HG03280 (cell line): ENCODE measurements at regions not wholly inside any gene's neighbourhood (a gene's known extent, or its start where the extent isn't known, plus 50 kb on each side); places are given as distances from the start of the nearest gene placed in this dataset.
A peak's percentile ranks its signal among the peaks of the same experiment; 100 is the strongest.
"Not testable (repeated sequence)": the region's sequence is repeated elsewhere in the genome, so short reads cannot be mapped to it uniquely, and the experiment has no call there.

Source experiments
- ATAC-seq: cut with Tn5 transposase; IDR thresholded peaks from one replicate; pipeline ENCODE4 v1.9.1; 2021; ENCODE audit warnings: mild to moderate bottlenecking, moderate library complexity; ENCODE audit not compliant: unreplicated experiment

DNA sequence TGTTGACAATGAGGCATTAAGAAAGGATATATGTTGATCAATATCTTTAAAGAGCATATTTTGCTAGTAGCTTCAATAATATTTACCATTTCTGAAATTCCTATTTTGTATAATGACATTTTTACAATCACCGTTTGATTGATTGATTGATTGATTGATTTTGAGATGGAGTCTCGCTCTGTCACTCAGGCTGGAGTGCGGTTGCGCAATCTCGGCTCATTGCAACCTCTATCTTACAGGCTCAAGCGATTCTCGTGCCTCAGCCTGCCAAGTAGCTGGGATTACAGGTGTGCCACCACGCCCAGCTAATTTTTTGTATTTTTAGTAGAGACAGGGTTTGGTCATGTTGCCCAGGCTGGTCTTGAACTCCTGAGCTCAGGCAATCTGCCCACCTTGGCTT lies 150.9 kb upstream of the TEX13D start:
- ATAC-seq: not testable (repeated sequence)

DNA sequence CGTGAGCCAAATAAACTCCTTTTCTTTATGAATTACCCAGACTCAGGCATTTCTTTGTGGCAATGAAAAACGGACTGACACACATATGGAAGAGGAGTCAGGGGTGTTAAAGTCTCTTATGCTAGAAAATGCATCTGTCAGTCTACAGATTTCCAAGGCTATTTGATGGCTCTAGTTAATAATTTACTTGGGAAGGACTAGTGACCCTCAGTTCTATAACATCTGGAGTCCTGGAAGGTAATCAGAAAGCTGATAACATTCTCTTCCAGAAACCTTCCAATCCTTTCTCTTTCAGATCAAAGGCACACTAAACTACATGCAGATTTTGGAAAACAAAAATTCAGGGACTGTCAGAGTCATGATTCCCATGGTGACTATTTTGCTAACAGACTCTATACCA lies 142.0 kb upstream of the TEX13D start:
- ATAC-seq: no peak

DNA sequence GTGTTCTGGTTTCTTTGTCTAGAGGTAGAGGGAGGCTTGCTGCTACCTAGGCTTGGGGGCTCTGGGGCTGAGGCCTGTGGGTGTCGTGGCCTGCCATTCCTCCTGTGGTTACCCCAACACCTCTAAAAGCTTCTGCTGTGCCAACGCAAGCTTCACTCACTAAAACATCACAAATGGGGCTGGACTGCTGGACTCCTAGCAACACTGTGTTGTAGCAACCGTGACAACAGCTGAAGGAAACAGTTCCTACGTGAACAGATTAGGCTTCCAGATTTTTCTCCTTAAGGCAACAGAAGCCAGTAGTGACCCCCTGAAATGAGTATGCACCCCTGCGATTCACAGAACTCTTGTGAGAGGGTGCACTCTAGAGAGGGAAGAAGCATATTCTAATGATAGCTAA lies 138.3 kb upstream of the TEX13D start:
- ATAC-seq: no peak

DNA sequence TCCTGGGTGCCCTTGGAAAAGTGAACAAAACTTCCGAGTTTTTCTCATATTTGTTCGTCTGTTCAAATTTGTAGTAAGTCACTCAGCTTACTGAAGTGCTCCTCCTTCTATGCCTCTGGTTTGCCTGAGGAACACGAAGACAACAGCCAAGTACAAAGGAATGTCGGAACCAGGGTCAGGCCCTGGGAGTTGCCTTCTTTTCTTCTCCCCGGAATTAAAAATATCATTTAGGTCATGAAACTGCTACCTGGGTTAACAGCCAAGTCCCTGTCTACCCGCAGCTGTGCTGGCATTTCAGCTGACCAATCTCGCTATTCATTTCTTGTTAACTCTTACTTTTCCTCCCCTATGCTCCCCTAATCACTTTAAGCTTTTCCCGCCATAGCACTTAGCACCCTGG lies 137.6 kb upstream of the TEX13D start:
- no peak for ATAC-seq

DNA sequence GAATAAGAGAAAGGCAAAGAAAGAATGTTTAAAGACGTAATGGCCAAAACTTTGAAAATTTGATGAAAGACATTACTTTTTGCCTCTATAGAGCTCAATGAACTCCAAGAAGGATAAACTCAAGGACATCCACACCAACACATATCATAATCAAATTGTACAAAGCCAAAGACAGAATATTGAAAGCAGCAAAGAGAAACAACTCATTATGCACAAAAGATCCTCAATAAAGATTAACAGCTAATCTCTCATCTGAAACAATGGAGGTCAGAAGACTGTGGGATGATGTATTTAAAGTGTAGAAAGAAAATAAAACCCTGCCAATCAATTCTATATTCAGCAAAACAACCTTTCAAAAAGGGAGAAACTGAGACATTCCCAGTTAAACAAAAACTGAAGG lies 129.1 kb upstream of the TEX13D start:
- no peak for ATAC-seq

DNA sequence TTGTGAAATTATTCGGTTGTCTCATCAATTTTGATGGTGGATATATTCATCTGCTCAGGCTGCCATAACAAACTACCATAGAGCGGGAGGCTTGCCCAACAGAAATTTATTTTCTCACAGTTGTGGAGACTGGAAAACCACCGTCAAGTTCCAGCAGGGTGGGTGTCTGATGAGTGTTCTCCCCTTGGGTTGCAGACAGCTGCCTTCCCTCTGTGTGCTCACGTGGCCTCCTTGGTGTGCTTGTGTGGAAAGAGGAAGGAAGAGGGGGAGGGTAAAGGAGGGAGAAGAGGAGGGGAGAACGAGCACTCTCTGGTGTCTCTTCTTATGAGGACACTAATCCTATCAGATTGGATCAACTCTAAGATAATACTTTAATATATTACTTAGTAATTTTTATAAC lies 123.8 kb upstream of the TEX13D start:
- no peak for ATAC-seq

DNA sequence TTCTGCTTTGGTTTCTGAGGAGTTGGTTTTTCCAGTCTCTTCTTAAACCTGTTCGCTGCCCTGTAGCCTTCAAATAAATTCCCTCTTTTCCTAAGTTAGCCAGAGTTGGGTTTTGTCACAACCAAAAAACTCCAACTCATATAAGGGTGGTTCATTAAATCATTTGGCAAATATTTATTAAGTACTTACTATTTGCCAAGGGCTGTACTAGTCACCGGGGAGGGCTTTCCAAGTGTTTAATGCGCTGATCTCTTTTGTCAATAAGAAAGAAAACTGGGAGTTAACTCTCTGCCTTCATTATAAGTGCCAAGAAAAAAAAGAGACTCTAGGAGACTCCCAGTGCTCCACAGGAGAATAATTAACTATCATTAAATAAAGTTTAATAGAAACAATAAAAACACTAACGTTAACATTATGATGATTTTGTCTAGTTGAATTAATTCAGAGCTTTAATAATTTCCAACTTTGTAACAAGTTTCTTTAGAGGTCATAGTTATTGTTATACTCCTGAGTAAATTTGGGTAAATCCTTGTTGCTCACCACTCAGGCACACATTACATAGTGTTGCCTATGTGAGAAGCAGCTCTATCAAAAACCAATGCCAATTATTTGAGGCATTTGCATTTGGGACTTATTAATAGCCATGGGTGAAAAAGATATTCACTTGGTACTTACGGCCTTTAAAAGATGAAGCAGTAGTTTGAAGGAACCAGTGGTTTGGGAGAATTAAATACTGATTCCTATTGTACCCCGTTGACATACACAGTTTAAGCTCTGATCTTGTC lies 122.5 kb upstream of the TEX13D start:
- no peak for ATAC-seq

DNA sequence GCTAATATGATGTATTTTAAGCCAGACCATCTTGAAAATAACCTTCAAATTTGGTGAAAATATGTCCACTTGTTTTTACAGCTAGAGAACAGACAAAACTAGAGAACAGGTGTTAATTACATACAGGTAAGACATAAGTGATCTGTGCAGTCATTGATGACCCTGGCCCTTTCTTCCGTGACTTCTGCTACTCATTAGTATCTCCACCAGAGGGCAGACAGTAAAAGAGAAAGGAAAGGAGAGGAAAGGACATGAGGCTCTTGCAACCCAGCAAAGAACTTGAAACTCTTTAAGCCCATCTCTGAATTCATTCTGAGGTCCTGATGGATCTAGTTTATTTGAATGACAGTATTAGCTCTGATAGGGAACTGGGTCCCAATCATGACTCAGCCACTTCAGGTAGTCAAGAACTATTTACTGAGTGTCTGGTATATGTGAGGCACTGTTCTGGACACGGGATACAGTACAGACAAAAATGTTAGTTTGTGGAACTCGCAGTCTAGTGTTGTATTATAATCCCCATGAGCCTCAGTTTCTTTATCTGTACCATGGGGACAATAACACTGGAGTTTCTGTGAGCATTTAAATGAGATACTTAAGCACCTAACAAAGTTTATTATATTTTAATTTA lies 121.0 kb upstream of the TEX13D start:
- ATAC-seq: peak; percentile 87

DNA sequence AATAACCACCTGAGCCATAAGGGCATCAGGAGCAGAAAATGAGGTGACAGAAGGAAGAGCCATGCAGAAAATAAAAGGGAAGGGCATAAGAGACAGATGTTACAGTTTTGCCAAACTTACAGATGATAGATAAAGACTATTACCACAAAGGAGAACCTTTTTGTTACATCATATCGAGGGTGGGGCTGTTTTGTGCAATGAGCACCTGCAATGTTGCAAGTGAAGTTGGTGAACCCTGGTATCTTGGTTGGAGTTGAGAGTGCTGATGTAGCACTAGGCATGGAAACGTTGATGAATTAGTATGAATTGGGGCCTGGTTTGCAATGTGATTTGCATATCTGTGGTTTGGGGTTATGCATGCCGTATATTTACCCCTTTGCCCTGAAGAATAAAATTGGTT lies 119.8 kb upstream of the TEX13D start:
- ATAC-seq: no peak

DNA sequence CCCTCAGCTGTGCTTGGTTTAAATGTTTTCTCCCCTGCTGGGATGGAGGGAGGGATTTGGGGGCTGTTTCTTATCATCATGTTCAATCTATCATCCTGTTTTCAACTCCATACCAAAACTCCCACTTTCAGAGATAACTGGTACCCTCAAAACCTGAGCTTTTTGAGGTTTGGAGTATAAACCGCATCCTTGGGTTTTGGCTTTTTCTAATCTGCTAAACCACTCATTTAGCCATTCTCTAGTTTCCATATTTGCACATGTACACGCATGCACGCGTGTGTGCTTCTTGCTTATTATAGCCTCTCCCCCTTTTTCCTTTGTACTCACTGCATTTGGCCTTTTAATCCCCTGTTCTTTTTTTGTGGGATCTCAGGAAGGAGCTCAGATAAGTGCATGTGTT lies 116.7 kb upstream of the TEX13D start:
- ATAC-seq: no peak

DNA sequence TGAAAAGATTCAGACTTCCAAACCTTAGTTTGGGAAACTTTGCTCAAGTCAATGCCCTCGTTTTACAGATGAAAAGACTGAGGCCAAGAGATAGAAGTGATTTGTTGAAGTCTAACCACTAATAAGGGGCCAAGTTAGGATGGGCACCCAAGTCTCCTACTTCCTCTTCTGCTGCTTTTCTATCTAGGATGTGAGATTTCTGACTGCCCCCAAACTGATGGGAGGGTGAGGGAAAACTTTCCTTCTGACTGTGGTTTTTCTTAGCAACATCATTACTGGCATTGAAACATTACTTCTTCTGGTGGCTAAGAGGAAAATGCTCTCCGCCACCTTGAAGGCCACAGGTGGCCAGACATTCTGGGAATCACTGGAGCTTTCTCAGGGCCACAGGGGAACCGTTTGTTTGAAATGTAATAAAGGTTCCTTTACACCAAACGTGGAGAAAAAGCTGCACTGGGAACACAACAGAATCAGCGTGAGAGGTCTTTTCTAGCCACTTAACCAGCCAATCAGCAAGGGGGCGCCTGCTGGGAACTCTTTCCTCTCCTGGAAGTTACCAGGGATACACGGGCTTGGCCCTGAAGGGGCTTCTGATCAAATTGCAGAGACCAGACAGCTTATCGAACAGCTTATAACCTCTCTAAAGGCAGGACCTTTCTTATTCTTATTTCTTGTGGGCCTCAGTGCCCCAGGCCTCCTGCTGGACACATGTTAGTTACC lies 115.9 kb upstream of the TEX13D start:
- ATAC-seq: no peak

DNA sequence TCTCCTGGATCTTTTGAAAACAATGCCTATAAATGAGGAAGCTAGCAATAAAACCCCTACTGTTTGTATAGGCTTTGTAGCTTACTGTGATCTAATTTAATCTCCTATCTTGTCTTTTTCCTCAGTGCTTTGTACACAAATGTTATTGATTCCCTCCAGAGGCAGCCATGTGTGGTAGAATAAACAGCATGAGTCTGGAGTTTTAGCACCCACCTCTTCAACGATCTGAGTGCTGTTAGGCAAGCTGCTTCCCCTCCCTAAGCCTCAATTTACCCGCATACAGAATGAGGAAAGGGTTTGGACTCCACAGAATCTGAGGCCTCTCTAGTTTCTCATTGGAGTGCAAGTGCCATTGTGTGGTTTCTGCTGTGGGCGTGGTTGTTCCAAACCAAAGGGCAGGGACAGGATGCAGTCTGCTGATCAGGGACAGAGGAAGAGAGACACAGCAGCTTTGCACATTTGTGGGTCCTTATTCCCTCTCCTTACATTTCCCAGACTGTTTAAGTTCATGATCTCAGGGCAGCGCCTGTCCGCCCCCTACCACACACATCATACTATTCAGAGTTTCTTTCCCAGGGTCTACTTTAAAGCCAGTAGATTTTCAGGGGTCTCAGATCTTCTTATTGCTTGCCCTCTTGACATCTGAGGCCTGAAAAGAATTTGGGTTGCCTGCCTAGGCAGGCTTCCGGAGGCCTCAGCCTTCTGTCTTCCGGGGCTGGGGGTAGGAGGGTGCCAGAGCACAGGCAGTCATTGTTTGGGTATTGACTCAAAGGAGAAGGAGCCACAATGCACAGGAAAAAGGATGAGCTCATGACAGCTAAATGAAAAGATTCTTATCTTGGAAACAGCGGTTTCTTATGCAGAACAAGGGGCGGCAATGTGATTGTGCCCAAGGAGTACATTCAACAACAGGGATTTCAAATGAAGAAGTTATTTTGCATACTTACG lies 114.9 kb upstream of the TEX13D start:
- no peak for ATAC-seq

DNA sequence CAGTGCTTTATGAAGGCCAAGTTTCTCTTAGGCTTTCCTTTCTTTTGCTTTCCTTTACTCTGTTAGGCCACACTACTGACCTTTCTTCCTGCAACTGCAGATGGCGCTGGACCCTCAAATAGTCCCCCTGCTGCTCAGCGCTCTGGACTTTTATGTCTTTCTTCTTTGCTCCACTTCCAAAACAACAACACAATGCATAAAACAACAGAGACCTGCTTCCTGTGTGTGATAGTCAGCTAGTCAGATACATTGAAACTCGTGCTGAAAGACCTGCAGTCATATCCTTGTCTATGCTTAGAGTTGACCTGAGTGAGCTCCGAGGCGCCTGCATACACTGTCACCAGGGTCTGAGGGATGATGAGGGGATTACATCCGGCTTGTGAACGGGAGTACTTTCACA lies 108.9 kb upstream of the TEX13D start:
- ATAC-seq: no peak

DNA sequence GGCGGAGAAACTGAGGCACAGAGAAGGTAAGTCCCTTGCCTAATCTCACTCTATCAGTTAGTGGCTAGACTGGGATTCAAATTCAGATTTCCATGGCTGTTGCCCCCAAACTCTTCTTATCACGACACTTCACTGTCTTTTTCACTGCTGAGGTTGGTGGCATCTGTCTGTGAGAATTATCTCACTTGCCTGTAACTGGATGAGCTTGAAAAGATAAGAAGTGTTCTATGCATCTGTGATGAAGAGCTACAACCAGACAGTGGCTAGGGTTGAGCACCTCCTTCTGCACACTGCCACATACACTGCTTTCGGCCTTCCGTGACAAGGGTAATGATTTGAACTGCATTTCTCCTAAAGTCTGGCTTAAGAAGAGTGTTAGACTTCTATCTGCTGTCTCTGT lies 107.9 kb upstream of the TEX13D start:
- ATAC-seq: no peak

DNA sequence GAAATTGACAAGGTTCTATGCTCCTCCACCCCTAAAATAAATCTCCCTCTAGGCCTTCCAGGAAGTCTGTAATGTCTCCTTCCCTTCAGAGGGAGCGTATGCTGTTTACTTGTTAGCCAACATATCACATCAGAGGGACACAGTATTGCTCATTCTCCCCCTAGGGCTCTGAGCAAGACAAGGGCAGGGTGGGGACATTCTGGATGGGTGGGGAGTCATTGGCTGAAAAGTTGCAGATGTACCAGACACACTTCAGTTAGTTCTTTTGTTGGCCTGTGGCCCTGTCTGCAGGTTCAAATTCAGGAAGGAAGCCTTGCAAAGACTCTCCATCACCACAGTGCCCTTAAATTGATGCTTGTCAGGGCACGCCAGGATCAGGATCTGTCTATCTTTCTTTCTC lies 106.3 kb upstream of the TEX13D start:
- ATAC-seq: no peak

DNA sequence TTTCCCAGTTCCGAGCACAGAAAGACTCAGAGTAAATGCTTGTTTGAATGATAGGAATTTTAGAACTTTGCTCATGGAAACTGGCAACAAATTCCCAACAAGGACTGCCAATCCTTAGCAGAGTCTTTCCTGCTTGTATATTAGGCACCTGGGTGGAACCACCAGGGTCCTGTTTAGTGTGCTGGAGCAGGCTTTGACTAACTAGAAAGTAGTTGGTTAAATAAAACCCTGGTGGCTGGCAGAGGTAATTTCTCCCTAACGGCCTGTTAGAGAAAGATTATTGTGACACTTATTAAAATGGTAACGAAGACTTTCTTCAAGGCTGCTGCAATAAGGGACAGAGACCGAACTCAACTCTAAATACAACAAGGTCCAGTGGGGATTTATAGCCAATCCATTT lies 103.6 kb upstream of the TEX13D start:
- ATAC-seq: no peak

DNA sequence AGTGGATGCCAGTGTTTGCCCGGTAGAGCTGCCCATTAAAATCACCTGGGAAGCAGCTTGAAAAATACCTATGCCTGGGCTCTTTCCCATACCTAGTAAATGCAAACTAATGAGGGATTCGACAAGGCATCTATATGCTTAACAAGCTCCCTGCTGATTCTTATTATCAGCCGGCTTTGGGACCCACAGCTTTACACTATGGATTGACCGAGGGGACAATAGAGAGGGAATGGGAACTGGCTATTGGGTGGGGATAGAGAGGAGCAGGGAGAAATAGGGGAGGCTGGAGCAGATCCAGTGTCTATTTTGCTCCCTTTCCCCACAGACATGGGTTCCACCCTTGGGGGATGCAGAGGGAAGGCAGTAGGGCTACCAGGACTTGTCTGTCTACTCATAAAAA lies 103.1 kb upstream of the TEX13D start:
- ATAC-seq: no peak

DNA sequence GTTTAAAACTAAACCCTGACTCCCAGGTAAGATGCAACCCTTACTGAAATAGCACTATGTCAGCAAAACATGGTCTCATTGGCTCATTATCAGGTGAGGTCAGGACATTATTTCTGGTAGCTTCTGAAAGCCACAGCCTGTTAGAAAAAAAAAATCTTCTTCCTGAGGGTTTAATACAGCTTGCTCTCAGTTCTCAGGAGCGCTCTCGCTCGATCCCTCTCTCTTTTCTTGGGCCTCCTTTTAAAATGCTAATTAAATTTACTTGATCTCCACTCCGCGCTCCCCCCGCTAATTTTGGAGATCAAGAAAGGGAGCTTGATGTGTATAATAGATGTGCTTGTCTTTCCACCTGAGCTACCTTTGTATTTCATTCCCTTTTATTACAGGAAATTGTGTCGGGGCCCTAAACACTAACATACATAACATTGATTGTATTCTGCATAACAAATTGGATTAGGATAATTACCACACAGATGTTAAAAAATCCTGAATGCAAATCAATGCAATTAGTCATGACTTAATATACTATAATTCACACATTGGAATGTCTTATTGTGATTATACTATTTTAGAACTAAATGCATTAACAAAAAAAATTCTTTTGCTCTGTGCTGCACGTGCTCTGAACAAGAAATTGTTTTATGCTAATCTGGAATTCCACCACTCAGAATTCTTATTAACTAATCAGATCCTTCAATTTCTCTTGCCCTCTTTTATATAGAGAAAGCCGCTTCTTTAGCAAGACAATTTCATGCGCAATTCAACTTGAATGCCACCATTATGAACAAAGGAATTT lies 101.6 kb upstream of the TEX13D start:
- ATAC-seq: no peak

DNA sequence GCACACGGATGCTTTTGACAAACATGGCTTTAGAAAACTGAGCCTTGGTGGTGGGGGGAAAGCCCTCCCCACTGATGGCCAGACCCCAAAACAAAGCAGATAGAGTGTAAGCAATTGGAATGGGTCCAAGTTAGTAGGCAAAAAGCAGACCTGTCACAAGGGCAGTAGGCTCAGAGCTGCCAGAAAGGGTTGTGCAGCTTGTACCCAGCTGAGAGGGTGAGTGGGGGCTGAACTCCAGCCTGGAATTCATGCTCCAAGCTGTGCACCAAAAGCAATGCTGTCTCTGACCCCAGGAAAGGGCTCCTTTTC lies 101.1 kb upstream of the TEX13D start:
- ATAC-seq: no peak

DNA sequence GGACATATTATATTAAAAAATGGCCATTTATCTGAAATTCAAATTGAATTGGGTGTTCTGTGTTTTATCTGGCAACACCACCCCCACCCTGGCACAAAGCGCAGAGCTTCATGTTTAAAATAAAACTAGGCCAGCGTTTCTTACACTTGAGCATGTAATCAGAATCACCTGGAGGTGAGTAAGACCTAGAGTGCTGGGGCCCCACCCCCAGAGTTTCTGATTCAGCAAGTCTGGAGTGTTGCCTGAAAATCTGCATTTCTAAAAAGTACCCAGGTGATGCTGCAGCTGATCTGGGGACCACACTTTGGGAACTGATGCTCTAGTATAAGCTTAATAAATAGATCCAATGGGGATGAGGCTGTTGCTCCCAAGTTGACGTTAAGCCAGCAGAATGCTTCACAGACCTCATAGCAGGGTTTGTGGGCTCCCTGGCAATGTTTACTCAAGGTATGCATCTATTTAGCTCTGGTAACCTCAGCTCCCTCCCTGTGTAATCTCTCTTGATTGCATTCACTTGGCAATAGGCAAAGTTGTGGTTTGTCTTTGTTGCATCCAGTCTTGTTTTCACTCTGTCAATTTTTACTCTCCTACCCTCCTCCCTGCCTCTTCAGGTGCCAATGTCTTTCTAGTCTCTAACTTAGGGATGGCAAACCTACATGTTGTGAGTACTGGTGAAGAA lies 99.8 kb upstream of the TEX13D start:
- peak; percentile 87 for ATAC-seq
